OCI-LY3 (cell line): ENCODE measurements at regions not wholly inside any gene's neighbourhood (a gene's known extent, or its start where the extent isn't known, plus 50 kb on each side); places are given as distances from the start of the nearest gene placed in this dataset.
"Not testable (repeated sequence)": the region's sequence is repeated elsewhere in the genome, so short reads cannot be mapped to it uniquely, and the experiment has no call there.

Source experiments
- EZH2phosphoT487 ChIP-seq: fragments of 200-600 bp; shearing (Covaris generic); IDR thresholded peaks from 2 replicates; pipeline ENCODE4 v1.6.1; 2018; ENCODE audit warnings: antibody characterized with exemption, mixed run types, low read depth
- TF ChIP-seq, protein P1 (sequence below): fragments of 200-600, 300-600 bp; sonication (generic); IDR thresholded peaks from 2 replicates; pipeline ENCODE4 v1.5.1; 2014; ENCODE audit warnings: antibody characterized with exemption, low read length, low read depth

DNA sequence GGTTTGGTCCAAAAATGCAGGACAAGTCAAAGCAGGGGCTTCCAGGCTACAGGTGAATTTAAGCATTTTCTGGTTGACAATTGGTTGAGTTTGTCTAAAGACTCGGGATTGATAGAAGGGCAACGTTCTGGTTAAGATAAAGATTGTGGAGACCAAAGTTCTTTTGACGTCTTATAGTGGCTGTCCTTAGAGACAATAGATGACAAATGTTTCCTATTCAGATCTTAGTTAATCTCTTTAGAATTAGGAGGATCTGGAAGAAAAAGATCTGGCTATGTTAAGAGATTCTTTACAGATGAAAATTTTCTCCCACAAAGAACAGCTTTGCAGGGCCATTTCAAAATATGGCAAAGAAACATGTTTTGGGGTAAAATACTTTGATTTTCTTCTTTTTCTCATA is 157.9 kb downstream of the TTLL2 start:
- TF ChIP-seq, protein P1, sequence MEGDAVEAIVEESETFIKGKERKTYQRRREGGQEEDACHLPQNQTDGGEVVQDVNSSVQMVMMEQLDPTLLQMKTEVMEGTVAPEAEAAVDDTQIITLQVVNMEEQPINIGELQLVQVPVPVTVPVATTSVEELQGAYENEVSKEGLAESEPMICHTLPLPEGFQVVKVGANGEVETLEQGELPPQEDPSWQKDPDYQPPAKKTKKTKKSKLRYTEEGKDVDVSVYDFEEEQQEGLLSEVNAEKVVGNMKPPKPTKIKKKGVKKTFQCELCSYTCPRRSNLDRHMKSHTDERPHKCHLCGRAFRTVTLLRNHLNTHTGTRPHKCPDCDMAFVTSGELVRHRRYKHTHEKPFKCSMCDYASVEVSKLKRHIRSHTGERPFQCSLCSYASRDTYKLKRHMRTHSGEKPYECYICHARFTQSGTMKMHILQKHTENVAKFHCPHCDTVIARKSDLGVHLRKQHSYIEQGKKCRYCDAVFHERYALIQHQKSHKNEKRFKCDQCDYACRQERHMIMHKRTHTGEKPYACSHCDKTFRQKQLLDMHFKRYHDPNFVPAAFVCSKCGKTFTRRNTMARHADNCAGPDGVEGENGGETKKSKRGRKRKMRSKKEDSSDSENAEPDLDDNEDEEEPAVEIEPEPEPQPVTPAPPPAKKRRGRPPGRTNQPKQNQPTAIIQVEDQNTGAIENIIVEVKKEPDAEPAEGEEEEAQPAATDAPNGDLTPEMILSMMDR = not testable (repeated sequence)
- TF ChIP-seq EZH2phosphoT487 = not testable (repeated sequence)
